ENCODE measurements at regions not wholly inside any gene's neighbourhood (a gene's known extent, or its start where the extent isn't known, plus 50 kb on each side); places are given as distances from the start of the nearest gene placed in this dataset.
"Not testable (repeated sequence)": the region's sequence is repeated elsewhere in the genome, so short reads cannot be mapped to it uniquely, and the experiment has no call there.

GRCh38 chr17:53631486-53631885, 191.2 kb upstream of the KIF2B start:
- no peak for DNase-seq

DNA sequence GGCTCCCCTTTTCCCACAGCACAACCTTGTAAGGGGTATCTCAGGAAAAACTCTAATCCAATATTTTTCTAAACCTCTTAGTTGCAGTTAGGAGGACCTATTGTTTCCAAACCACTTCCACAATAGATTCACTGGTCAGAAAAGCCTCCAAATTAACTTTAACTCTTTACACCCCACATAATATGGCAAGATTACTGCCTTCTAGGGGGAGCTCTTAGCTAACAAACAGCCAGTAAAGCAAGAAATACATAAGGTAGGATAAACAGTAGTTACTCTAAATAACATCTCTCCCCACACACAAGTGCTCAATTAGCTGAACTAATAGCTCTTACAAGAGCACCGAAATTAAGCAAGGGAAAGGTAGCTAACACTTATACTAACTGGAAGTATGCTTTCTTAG, 192.1 kb upstream of the KIF2B start:
- no peak for DNase-seq

DNA sequence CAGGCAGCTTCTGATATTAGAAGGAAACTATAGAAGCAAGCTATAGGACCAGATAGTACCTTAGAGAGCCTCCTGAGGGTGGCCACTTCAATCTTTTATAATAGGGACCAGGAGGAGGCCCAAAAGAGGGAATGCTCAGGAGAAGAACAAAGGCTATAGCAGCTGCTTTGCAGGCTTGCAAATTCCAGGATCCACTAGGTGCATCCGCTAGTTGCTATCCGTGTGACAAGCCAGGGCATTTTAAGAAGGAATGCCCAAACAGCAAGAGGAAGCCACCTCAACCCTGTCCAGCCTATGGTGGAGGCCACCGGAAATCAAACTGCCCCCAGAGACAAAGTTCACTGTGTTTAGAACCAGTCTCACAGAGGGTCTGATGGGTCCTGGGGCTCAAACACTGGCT, 192.6 kb upstream of the KIF2B start:
- no peak for DNase-seq

- DNase-seq = no peak
Measured at GRCh38 chr17:53629188-53629587, 193.5 kb upstream of the KIF2B start.

- no peak for DNase-seq
Measured at GRCh38 chr17:53628011-53628410, 194.7 kb upstream of the KIF2B start.

DNA sequence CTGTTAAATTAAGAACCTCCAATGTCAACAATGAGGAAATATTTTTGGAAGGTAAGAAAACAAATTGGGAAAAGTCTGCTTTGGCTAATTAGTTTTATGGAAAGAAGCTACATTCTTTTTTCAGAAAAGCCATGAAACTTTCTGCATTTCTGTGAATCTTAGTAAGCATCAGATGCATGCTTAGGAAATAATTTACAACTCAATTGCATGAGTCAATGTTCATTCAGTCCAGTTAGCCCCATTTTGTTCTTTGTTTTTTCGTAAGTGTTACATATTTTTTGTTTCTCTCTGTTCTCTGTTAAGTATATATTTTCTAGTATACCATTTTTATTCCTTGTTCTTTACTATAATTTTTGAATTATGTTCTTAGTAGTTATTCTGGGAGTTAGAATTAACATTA, 195.2 kb upstream of the KIF2B start:
- DNase-seq = no peak

DNA sequence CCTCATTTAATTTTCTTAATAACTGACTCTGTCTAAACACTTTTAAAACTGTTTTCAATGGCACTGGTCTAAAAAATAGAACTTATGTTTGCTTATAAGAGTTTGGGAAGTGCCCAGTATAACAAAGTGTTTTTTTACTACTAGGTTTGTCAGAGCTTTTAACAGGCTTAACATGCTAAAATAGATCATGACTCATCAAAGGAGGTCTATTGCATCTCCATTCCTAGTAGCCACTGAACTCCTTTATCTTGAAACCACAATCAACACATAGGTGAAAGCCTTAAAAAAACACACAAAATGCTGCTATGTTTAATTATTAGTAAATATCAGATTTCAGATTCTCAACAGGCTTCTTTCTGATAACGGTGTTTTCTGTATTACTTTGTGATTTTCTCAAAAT, 196.4 kb upstream of the KIF2B start:
- no peak for DNase-seq

- DNase-seq = no peak
Measured at GRCh38 chr17:53619025-53619424, 203.7 kb upstream of the KIF2B start.

- DNase-seq = not testable (repeated sequence)
Measured at GRCh38 chr17:53608208-53608607, 214.5 kb upstream of the KIF2B start.

DNA sequence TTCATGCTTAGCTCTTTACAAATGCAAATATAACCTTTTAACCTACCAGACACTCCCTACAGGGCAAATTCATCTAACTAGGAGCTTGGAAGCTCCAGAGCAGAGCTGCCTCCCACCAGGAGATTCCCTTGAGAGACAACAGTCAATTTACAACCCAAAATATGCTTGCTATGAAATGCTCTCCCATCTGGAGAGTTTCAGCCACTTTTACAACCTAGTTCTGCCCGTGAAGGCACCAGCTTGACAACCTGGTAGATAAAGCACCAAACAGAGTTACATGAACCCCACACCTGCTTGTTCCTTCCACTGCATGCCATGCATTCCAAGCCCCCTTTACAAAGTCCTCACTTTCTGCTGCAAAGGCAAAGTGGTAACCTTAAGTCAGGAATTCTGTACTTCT, 215.3 kb upstream of the KIF2B start:
- DNase-seq = no peak

GRCh38 chr17:53588317-53588716, 234.4 kb upstream of the KIF2B start:
- DNase-seq = no peak

GRCh38 chr17:53574038-53574437, 248.7 kb upstream of the KIF2B start:
- no peak for DNase-seq

GRCh38 chr17:53571342-53571741, 251.4 kb upstream of the KIF2B start:
- no peak for DNase-seq

GRCh38 chr17:53570731-53571130, 252.0 kb upstream of the KIF2B start:
- no peak for DNase-seq

GRCh38 chr17:53560953-53561352, 261.8 kb upstream of the KIF2B start:
- DNase-seq = no peak

GRCh38 chr17:53548252-53548651, 274.5 kb upstream of the KIF2B start:
- no peak for DNase-seq

DNA sequence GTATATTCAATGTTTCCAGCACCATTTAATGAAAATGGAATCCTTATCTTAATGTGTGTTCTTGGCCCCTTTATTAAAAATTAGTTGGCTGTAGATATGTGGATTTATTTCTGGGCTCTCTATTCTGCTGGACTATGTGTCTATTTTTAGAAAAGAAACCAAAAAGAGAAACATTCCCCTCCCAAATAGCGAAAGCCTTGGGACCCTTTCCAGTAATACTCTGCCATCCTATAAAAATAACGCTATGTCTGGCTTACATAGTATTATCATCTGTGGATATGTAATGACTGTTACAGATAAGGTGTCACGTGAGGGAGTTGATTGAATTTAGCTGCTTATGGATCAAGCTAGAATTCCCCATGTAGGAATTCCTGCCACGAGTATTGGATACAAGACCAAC, 279.3 kb upstream of the KIF2B start:
- DNase-seq = no peak

GRCh38 chr17:53538129-53538617, 284.6 kb upstream of the KIF2B start:
- DNase-seq = no peak

- no peak for DNase-seq
Measured at GRCh38 chr17:53527473-53527872, 295.3 kb upstream of the KIF2B start.

- DNase-seq = no peak
Measured at GRCh38 chr17:53525590-53525989, 297.1 kb upstream of the KIF2B start.

GRCh38 chr17:53516636-53517035, 306.1 kb upstream of the KIF2B start:
- no peak for DNase-seq

- no peak for DNase-seq
Measured at GRCh38 chr17:53499277-53499676, 323.4 kb upstream of the KIF2B start.

DNA sequence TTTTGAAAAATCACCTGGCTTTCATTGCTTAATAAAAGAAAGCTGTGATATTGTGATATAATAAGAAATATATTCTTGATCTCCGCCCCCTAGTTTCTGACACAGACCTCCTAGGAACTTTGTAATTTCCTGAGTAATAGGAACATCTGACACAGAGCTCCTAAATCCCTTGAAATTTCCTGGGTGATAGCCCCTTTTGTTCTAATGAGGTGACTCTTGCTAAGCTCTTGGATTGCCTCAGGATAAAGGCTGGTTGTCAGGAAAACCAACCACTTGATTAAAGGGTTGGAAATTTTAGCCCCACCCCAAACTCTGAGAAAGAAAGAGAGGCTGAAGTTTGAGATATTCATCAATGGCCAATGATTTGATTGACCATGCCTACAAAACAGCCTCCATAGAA, 326.4 kb upstream of the KIF2B start:
- no peak for DNase-seq

GRCh38 chr17:53492532-53492931, 330.2 kb upstream of the KIF2B start:
- no peak for DNase-seq

GRCh38 chr17:53490447-53490968, 332.2 kb upstream of the KIF2B start:
- no peak for DNase-seq

- DNase-seq = no peak
Measured at GRCh38 chr17:53483704-53484103, 339.0 kb upstream of the KIF2B start.

Data from hematopoietic multipotent progenitor cell treated with erythropoietin and hydrocortisone succinate and interleukin-3 and kit ligand, for 4 days (in vitro differentiated cells).